ENCODE measurements at regions not wholly inside any gene's neighbourhood (a gene's known extent, or its start where the extent isn't known, plus 50 kb on each side); places are given as distances from the start of the nearest gene placed in this dataset.

- TF ChIP-seq ZFP91 (CRISPR knock-in tag; IDR thresholded peaks at IDR 0.05) (no peak), ZNF395 (CRISPR knock-in tag; IDR thresholded peaks at IDR 0.05) (0 out of 2 replicates have a peak, but pooled peaks have one; percentile 3), GTF2E2 (tag; IDR thresholded peaks at IDR 0.05) (no peak), VEZF1 (CRISPR knock-in tag; IDR thresholded peaks at IDR 0.05) (peak; percentile 28), ETV1 (tag; conservative IDR thresholded peaks at IDR 0.05; ENCODE audit: low read depth) (no peak), ZNF76 (CRISPR knock-in tag; IDR thresholded peaks at IDR 0.05; ENCODE audit: borderline replicate concordance) (no peak), DIDO1 (tag; IDR thresholded peaks at IDR 0.05; ENCODE audit: low read depth) (no peak), ZNF280B (CRISPR knock-in tag; IDR thresholded peaks at IDR 0.05) (no peak), TAF1 (IDR thresholded peaks at IDR 0.05; ENCODE audit: control insufficient read depth, extremely low read depth, insufficient read depth, low read length, severe bottlenecking) (no peak), ZNF75A (CRISPR knock-in tag; IDR thresholded peaks at IDR 0.05) (no peak), ZNF639 (CRISPR knock-in tag; conservative IDR thresholded peaks at IDR 0.05 in 1 of 2, IDR thresholded peaks at IDR 0.05 in 1 of 2) (peak in 1 of 2 experiments; percentile 49; a peak in 2 of 4 replicates), PTBP1 (IDR thresholded peaks at IDR 0.05; ENCODE audit: low read depth, low read length) (no peak), TCFL5 (CRISPR knock-in tag; conservative IDR thresholded peaks at IDR 0.05) (no peak), HDAC1 (IDR thresholded peaks at IDR 0.05) (peak in 1 of 2 experiments; percentile 39; a peak in 1 of 4 replicates), DLX4 (CRISPR knock-in tag; IDR thresholded peaks at IDR 0.05) (no peak), ZEB2 (IDR thresholded peaks at IDR 0.05) (peak; percentile 76), ZNF280A (IDR thresholded peaks at IDR 0.05; ENCODE audit: low read depth, partially characterized antibody) (no peak), CSDE1 (IDR thresholded peaks at IDR 0.05) (no peak)
Observed at GRCh38 chr12:65655074-65655493, 169.2 kb upstream of the HMGA2 start (continued).
